OCI-LY3 (cell line): ENCODE measurements at regions not wholly inside any gene's neighbourhood (a gene's known extent, or its start where the extent isn't known, plus 50 kb on each side); places are given as distances from the start of the nearest gene placed in this dataset.

ENCODE experiments used
- H2AFZ ChIP-seq: fragments of 200-600, 300-600 bp; shearing (Covaris generic); 2 replicates; pipeline ENCODE4 v1.6.0; 2014; ENCODE audit warnings: antibody characterized with exemption, low read depth, low read length
- H3K27ac ChIP-seq: fragments of 200-600, 300-600 bp; sonication (generic); 2 replicates; pipeline ENCODE4 v1.5.1; 2014; ENCODE audit warnings: mild to moderate bottlenecking, low read length, moderate library complexity, mixed read lengths
- H3K27me3 ChIP-seq: fragments of 200-600, 300-600 bp; sonication (generic); 2 replicates; pipeline ENCODE4 v1.6.1; 2014; ENCODE audit warnings: low read depth, low read length, mixed read lengths
- H3K36me3 ChIP-seq: fragments of 200-600, 300-600 bp; sonication (generic); replicated peaks from 2 replicates; pipeline ENCODE3; 2014; ENCODE audit warnings: low read depth, low read length, mixed read lengths
- H3K4me1 ChIP-seq: fragments of 300-600, 200-600 bp; sonication (generic); 2 replicates; pipeline ENCODE4 v1.6.1; 2014; ENCODE audit warnings: low read length, mixed read lengths
- H3K4me2 ChIP-seq: fragments of 200-600, 300-600 bp; sonication (generic); 2 replicates; pipeline ENCODE4 v1.6.1; 2014; ENCODE audit warnings: low read length, mixed read lengths
- H3K4me3 ChIP-seq: fragments of 300-600, 200-600 bp; sonication (generic); 2 replicates; pipeline ENCODE4 v1.5.1; 2014; ENCODE audit warnings: antibody characterized with exemption, mild to moderate bottlenecking, low read length, moderate library complexity
- H3K79me2 ChIP-seq: fragments of 300-600, 200-600 bp; shearing (Covaris generic); 2 replicates; pipeline ENCODE4 v1.6.1; 2014; ENCODE audit warnings: mild to moderate bottlenecking, low read length, mixed read lengths
- H3K9ac ChIP-seq: fragments of 300-600, 200-600 bp; shearing (Covaris generic); 2 replicates; pipeline ENCODE4 v1.6.0; 2014; ENCODE audit warnings: mild to moderate bottlenecking, low read length, moderate library complexity
- H3K9me3 ChIP-seq: fragments of 200-600, 300-600 bp; shearing (Covaris generic); 2 replicates; pipeline ENCODE4 v1.6.1; 2014; ENCODE audit warnings: low read length, mixed read lengths; ENCODE audit not compliant: insufficient read depth
- H4K20me1 ChIP-seq: fragments of 200-600, 300-600 bp; sonication (generic); 2 replicates; pipeline ENCODE4 v1.6.1; 2016; ENCODE audit warnings: low read length, mixed read lengths; ENCODE audit not compliant: insufficient read depth
- EZH2phosphoT487 ChIP-seq: fragments of 200-600 bp; shearing (Covaris generic); IDR thresholded peaks from 2 replicates; pipeline ENCODE4 v1.6.1; 2018; ENCODE audit warnings: antibody characterized with exemption, mixed run types, low read depth
- TF ChIP-seq, protein P1 (sequence below): fragments of 200-600, 300-600 bp; sonication (generic); IDR thresholded peaks from 2 replicates; pipeline ENCODE4 v1.5.1; 2014; ENCODE audit warnings: antibody characterized with exemption, low read length, low read depth

GRCh38 chr12:131250028-131250950 lies 296.6 kb downstream of the ADGRD1 start:
- TF ChIP-seq EZH2phosphoT487, result no peak
- TF ChIP-seq, protein P1, sequence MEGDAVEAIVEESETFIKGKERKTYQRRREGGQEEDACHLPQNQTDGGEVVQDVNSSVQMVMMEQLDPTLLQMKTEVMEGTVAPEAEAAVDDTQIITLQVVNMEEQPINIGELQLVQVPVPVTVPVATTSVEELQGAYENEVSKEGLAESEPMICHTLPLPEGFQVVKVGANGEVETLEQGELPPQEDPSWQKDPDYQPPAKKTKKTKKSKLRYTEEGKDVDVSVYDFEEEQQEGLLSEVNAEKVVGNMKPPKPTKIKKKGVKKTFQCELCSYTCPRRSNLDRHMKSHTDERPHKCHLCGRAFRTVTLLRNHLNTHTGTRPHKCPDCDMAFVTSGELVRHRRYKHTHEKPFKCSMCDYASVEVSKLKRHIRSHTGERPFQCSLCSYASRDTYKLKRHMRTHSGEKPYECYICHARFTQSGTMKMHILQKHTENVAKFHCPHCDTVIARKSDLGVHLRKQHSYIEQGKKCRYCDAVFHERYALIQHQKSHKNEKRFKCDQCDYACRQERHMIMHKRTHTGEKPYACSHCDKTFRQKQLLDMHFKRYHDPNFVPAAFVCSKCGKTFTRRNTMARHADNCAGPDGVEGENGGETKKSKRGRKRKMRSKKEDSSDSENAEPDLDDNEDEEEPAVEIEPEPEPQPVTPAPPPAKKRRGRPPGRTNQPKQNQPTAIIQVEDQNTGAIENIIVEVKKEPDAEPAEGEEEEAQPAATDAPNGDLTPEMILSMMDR, result no peak
- no peaks in the 10 kb centered on the region for H3K27me3 ChIP-seq
- no peak overlapping the region for H2AFZ ChIP-seq
- no peak overlapping the region for H3K27ac ChIP-seq
- H3K79me2 ChIP-seq, result no peaks in the 10 kb centered on the region
- no peak overlapping the region for H3K9ac ChIP-seq
- no peak overlapping the region for H3K4me3 ChIP-seq
- no peak overlapping the region for H3K4me2 ChIP-seq
- H3K4me1 ChIP-seq, result no peaks in the 10 kb centered on the region
- H3K9me3 ChIP-seq, result no peaks in the 10 kb centered on the region
- no peaks in the 10 kb centered on the region for H4K20me1 ChIP-seq
- H3K36me3 ChIP-seq, result no peaks in the 10 kb centered on the region

DNA sequence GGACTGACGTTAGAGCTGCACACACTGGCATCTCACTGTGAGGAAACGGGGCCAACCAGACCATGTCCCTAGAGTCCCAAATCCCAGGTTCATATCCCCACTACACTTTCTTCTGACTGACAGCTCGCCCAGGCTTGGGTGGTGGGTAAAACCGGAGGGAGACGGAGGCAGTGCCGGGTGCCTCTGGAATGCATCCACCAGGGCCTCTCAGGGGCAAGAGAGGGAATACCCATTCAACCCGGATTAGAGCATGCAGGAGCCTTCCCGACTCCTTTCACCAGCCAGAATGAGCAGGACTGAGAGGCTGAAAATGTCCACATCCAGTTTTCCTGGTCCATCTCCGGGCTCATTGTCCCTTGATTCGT lies 297.2 kb downstream of the ADGRD1 start:
- H4K20me1 ChIP-seq, result no peaks in the 10 kb centered on the region

DNA sequence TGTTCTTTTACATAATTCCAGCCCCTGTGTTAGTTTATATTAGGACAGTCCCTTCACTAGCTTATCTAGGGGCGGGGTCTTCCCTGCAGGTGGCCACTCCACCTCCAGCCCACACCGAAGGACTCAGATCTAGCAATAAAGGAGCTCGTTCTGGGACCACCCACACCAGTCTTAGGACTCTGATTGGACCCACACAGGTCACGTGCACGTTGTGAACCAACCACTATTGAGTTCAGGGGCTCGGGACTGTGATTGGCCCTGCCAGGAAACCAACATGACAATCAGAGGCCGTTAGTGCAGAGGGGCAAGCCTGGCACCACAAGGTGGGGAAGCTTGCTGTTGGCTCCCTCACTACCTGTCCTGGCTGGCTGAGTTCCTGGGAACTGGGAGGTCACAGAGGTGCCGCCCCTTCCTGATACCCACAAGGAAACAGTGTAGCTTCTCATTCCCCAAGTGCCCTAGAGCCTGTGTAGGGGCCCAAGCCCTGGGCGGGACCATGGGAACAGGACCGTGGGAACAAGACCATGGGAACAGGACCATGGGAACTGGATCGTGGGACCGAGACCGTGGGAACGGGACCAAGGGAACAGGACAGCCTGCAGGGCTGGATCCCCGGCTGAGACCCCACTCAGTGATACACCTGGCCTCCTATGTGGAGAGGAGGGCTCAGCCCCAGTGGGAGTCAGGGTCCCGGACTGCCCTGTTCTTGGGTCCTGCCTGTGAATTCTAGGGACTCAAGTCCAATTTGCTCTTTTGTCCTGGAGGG lies 297.8 kb downstream of the ADGRD1 start:
- H3K4me2 ChIP-seq, result no peak overlapping the region
- no peaks in the 10 kb centered on the region for H3K36me3 ChIP-seq
- H3K9ac ChIP-seq, result no peak overlapping the region
- TF ChIP-seq, protein P1, result no peak
- TF ChIP-seq EZH2phosphoT487, result no peak
- H3K27ac ChIP-seq, result no peak overlapping the region
- no peak overlapping the region for H2AFZ ChIP-seq
- no peaks in the 10 kb centered on the region for H3K79me2 ChIP-seq
- no peaks in the 10 kb centered on the region for H3K9me3 ChIP-seq
- H4K20me1 ChIP-seq, result no peaks in the 10 kb centered on the region
- no peak overlapping the region for H3K4me3 ChIP-seq
- H3K4me1 ChIP-seq, result no peaks in the 10 kb centered on the region
- no peaks in the 10 kb centered on the region for H3K27me3 ChIP-seq

More for the DNA sequence above, 297.2 kb downstream of the ADGRD1 start:
- Histone ChIP-seq H3K4me2 (no peak overlapping the region), H3K9me3 (no peaks in the 10 kb centered on the region), H3K27me3 (no peaks in the 10 kb centered on the region), H3K79me2 (no peaks in the 10 kb centered on the region), H3K4me3 (no peak overlapping the region), H3K9ac (no peak overlapping the region), H3K27ac (no peak overlapping the region), H3K4me1 (no peaks in the 10 kb centered on the region), H3K36me3 (no peaks in the 10 kb centered on the region), H2AFZ (no peak overlapping the region)
- TF ChIP-seq, protein P1, result no peak
- TF ChIP-seq EZH2phosphoT487, result no peak

- Histone ChIP-seq H4K20me1 (no peaks in the 10 kb centered on the region), H3K4me3 (no peak overlapping the region), H3K9ac (no peak overlapping the region), H3K27ac (no peak overlapping the region), H3K4me1 (no peaks in the 10 kb centered on the region), H3K79me2 (no peaks in the 10 kb centered on the region), H2AFZ (no peak overlapping the region), H3K27me3 (no peaks in the 10 kb centered on the region), H3K9me3 (no peaks in the 10 kb centered on the region), H3K36me3 (no peaks in the 10 kb centered on the region), H3K4me2 (no peak overlapping the region)
- TF ChIP-seq, protein P1, result no peak
- no peak for TF ChIP-seq EZH2phosphoT487
These were observed 299.8 kb downstream of the ADGRD1 start for GRCh38 chr12:131253376-131254026.
